ENCODE measurements at regions not wholly inside any gene's neighbourhood (a gene's known extent, or its start where the extent isn't known, plus 50 kb on each side); places are given as distances from the start of the nearest gene placed in this dataset.

DNA sequence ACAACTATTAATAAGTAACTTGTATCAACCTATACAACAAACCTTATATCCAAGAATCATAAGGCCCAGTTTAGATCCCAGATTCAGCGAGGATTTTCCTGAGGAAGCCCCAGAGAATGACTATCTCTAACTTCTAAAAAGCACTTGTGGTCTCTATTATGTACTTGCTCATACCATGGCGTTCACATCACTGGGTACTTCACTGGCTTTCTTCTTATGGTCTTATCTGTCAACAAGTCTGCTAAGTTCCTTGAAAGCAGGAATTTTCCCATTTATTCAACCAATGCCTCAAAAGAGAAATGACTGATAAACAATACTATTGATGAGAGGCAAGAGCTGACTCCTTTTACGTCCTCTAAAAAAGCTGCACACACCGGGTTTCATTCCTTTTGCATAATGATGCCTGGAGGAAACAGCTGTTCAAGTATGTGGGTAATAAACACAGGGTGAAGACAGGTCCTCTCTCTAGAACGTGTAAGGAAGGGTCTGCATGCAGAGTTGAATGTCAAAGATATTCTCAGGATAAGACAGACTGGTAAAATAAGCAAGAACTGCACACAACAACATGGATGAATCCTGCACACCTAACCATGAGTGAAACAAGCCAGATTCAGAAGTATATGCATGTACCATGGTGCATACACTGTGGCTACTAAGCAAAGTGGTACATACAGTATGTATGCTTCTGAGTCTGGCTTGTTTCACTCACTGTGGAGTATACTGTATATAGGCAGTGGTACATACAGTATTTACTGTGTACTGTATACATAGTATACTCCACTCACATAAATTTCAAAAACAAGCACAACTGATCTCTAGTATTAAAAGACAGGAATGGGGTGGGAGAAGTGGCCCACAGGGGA, 408.7 kb downstream of the SHQ1 start:
- DNase-seq (ENCODE audit: low read depth, low spot score): no peak
- intact Hi-C loops (cut with micrococcal nuclease): loop anchor here (10.0 kb wide), 3 partner anchors 255 to 715 kb away; partner anchors contain the start of gene EIF4E3
- POLR2A ChIA-PET: no interaction called here
- TF ChIP-seq FOS (IDR thresholded peaks at IDR 0.05; ENCODE audit: borderline replicate concordance, insufficient read depth, low read length) (no peak), JUN (IDR thresholded peaks at IDR 0.05; ENCODE audit: borderline replicate concordance, insufficient read depth, insufficient read length, low read depth) (no peak), CTCF (IDR thresholded peaks at IDR 0.05; ENCODE audit: extremely low read depth in 1 of 2, insufficient read depth in 1 of 2, low read depth in 1 of 2, low read length in 2 of 2) (no peak), EZH2 (IDR thresholded peaks at IDR 0.05; ENCODE audit: borderline replicate concordance, low read depth, low read length, severe bottlenecking) (no peak), GATA2 (IDR thresholded peaks at IDR 0.05; ENCODE audit: insufficient read depth, insufficient read length, low read depth, low read length) (no peak), POLR2A (IDR thresholded peaks at IDR 0.05; ENCODE audit: low read depth, low read length) (no peak), POLR2AphosphoS5 (IDR thresholded peaks at IDR 0.05; ENCODE audit: insufficient read depth, low read depth, low read length) (no peak), MYC (IDR thresholded peaks at IDR 0.05; ENCODE audit: low read depth, low read length) (no peak)
- TF ChIP-seq, protein P1, sequence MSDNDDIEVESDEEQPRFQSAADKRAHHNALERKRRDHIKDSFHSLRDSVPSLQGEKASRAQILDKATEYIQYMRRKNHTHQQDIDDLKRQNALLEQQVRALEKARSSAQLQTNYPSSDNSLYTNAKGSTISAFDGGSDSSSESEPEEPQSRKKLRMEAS (IDR thresholded peaks at IDR 0.05; ENCODE audit: insufficient read depth, insufficient read length): no peak
- FAIRE-seq: no peak
- peaks cover 8% of the 10 kb centered on the region for H4K20me1 ChIP-seq (replicated peaks; ENCODE audit: control insufficient read depth, extremely low read depth, insufficient read depth, low read length)
- CTCF ChIA-PET: no interaction called here
- peaks cover 65% of the 10 kb centered on the region for H3K79me2 ChIP-seq (ENCODE audit: control insufficient read depth, insufficient read depth, low read length)
- peaks cover 10% of the 10 kb centered on the region for H3K4me1 ChIP-seq (ENCODE audit: control insufficient read depth, extremely low read depth, insufficient read depth, low read length)
- H3K9ac ChIP-seq (replicated peaks; ENCODE audit: extremely low read depth, insufficient read depth, low read length): no peak overlapping the region
- no peak overlapping the region for H3K4me3 ChIP-seq (replicated peaks in 1 of 3; ENCODE audit: insufficient read depth in 1 of 3, low read depth in 1 of 3, low read length in 3 of 3)
- H3K4me2 ChIP-seq (ENCODE audit: insufficient read depth, low read length): no peak overlapping the region
- no peaks in the 10 kb centered on the region for H3K9me3 ChIP-seq (replicated peaks; ENCODE audit: control insufficient read depth, insufficient read depth, low read length)
- no TSS peak for BruUV-seq (replicated peaks)
- dilution Hi-C loops (cut with MboI; ENCODE audit: extremely low pct_ligation_motif_present, low sequenced_read_pairs): no loop called here
- H3K9me1 ChIP-seq (replicated peaks; ENCODE audit: control insufficient read depth, extremely low read depth, insufficient read depth, low read length): no peaks in the 10 kb centered on the region
- no peaks in the 10 kb centered on the region for H3K27me3 ChIP-seq (ENCODE audit: control insufficient read depth in 2 of 2, insufficient read depth in 2 of 2, low read length in 2 of 2)
- no peak overlapping the region for H2AFZ ChIP-seq (ENCODE audit: low read depth, low read length)
- no peak overlapping the region for H3K27ac ChIP-seq (ENCODE audit: insufficient read depth, low read depth, low read length)
- H3K36me3 ChIP-seq (ENCODE audit: control insufficient read depth in 2 of 2, extremely low read depth in 1 of 2, insufficient read depth in 2 of 2, low read length in 2 of 2): peaks cover 0 to 3% of the 10 kb centered on the region in 2 experiments

Data from endothelial cell of umbilical vein (primary cell).